Medulla oblongata (tissue), 1 donor: ENCODE measurements at regions not wholly inside any gene's neighbourhood (a gene's known extent, or its start where the extent isn't known, plus 50 kb on each side); places are given as distances from the start of the nearest gene placed in this dataset.
"Not testable (repeated sequence)": the region's sequence is repeated elsewhere in the genome, so short reads cannot be mapped to it uniquely, and the experiment has no call there.

Source experiments
- DNase-seq: peaks from one replicate; pipeline ENCODE4 v3.0.0-alpha.2; 2015; ENCODE audit errors: extremely low spot score

GRCh38 chr10:118420049-118420448 lies 77.9 kb upstream of the FAM204A start:
- DNase-seq, result not testable (repeated sequence)

GRCh38 chr10:118412932-118413331 lies 70.8 kb upstream of the FAM204A start:
- no peak for DNase-seq

GRCh38 chr10:118412132-118412760 lies 70.1 kb upstream of the FAM204A start:
- DNase-seq, result no peak

- no peak for DNase-seq
Observed at GRCh38 chr10:118409295-118409694, 67.2 kb upstream of the FAM204A start.

GRCh38 chr10:118408181-118408580 lies 66.1 kb upstream of the FAM204A start:
- DNase-seq, result no peak

GRCh38 chr10:118407777-118408176 lies 65.7 kb upstream of the FAM204A start:
- no peak for DNase-seq

- DNase-seq, result no peak
Observed at GRCh38 chr10:118407026-118407425, 64.9 kb upstream of the FAM204A start.

GRCh38 chr10:118405928-118406327 lies 63.8 kb upstream of the FAM204A start:
- no peak for DNase-seq

GRCh38 chr10:118403967-118404366 lies 61.8 kb upstream of the FAM204A start:
- no peak for DNase-seq

GRCh38 chr10:118401708-118402193 lies 59.6 kb upstream of the FAM204A start:
- no peak for DNase-seq

GRCh38 chr10:118397391-118397790 lies 55.3 kb upstream of the FAM204A start:
- DNase-seq, result no peak

GRCh38 chr10:118395947-118396346 lies 53.8 kb upstream of the FAM204A start:
- no peak for DNase-seq

GRCh38 chr10:118394301-118395200 lies 52.4 kb upstream of the FAM204A start:
- DNase-seq, result no peak

- no peak for DNase-seq
Observed at GRCh38 chr10:118392761-118393160, 50.6 kb upstream of the FAM204A start.
